Epithelial cell of proximal tubule (primary cell): ENCODE measurements at regions not wholly inside any gene's neighbourhood (a gene's known extent, or its start where the extent isn't known, plus 50 kb on each side); places are given as distances from the start of the nearest gene placed in this dataset.
"Not testable (repeated sequence)": the region's sequence is repeated elsewhere in the genome, so short reads cannot be mapped to it uniquely, and the experiment has no call there.

ENCODE experiments used
- DNase-seq: peaks from one replicate; pipeline ENCODE4 v3.0.0-alpha.2; 2011; ENCODE audit warnings: low read depth
- H3K4me3 ChIP-seq: 2 replicates; pipeline ENCODE4 v1.5.1; 2011; ENCODE audit warnings: low read depth, mild to moderate bottlenecking, low read length
- CTCF ChIP-seq: conservative IDR thresholded peaks from 2 replicates; pipeline ENCODE4 v1.5.1; 2012; ENCODE audit warnings: low read depth, mild to moderate bottlenecking, low read length

- TF ChIP-seq CTCF: no peak
- H3K4me3 ChIP-seq: no peak overlapping the region
- no peak for DNase-seq
These were observed 813.5 kb downstream of the LTN1 start for GRCh38 chr21:28179136-28179535.

- H3K4me3 ChIP-seq: no peak overlapping the region
- TF ChIP-seq CTCF: no peak
- no peak for DNase-seq
These were observed 815.6 kb downstream of the LTN1 start for GRCh38 chr21:28177124-28177523.

GRCh38 chr21:28174701-28175100, 818.0 kb downstream of the LTN1 start:
- H3K4me3 ChIP-seq: no peak overlapping the region
- DNase-seq: no peak
- TF ChIP-seq CTCF: no peak

GRCh38 chr21:28174006-28174405, 818.7 kb downstream of the LTN1 start:
- DNase-seq: no peak
- no peak overlapping the region for H3K4me3 ChIP-seq
- TF ChIP-seq CTCF: no peak

- H3K4me3 ChIP-seq: no peak overlapping the region
- no peak for TF ChIP-seq CTCF
- no peak for DNase-seq
These were observed 820.3 kb downstream of the LTN1 start for GRCh38 chr21:28172376-28172775.

- TF ChIP-seq CTCF: no peak
- H3K4me3 ChIP-seq: no peak overlapping the region
- DNase-seq: no peak
These were observed 825.3 kb downstream of the LTN1 start for GRCh38 chr21:28167366-28167765.

GRCh38 chr21:28164519-28164918, 828.2 kb downstream of the LTN1 start:
- not testable (repeated sequence) for DNase-seq, H3K4me3 ChIP-seq

- DNase-seq, H3K4me3 ChIP-seq: not testable (repeated sequence)
These were observed 830.6 kb downstream of the LTN1 start for GRCh38 chr21:28162052-28162451.
